Esophagus mucosa (tissue), 1 donor: ENCODE measurements at regions not wholly inside any gene's neighbourhood (a gene's known extent, or its start where the extent isn't known, plus 50 kb on each side); places are given as distances from the start of the nearest gene placed in this dataset.

ENCODE experiments used
- ATAC-seq: fragments of 200-7000 bp; cut with Tn5 transposase; one replicate; pipeline ENCODE4 v1.9.1; 2020
- donor health status: DM: yes; HTN: yes; CAD: no.

- no peak for ATAC-seq
These were observed 58.6 kb downstream of the PHETA1 start for GRCh38 chr12:111310076-111310870.

DNA sequence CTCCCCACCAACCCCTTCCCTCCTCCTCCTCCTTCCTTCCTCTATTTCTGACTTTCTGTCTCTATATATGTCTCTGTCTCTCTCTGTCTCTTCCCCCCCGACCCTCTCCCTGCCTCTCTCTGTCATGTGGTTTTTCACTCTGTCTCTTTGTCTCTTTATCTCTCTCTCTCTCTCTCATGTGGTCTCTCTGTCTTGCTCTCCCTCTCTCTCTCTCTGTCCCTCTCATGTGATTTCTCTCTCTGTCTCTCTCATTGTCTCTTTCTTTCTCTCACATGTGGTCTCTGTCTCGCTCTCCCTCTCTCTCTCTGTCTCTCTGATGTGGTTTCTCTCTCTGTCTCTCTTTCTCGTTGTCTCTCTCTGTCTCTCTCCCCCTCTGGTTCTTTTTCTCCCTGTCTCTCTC is 59.3 kb downstream of the PHETA1 start:
- ATAC-seq, result no peak

DNA sequence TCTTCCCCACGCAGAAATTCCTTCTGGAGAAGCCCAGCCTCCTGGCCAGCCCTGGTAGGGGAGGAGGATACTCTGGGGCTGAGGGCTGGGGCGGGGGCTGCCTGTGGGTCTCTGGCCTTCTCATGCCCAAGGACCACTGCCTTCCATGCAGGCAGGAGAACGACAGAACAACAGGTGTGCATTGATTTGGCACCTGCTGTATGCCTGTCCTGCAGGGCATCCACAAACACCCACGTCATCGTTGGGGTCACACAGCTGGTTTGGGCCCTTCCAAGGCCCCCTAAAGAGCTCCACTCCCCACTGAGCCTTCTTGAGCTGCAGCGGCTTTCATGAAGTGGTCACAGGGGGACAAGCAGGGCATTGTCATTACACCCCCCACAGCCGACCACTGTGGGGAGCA is 60.4 kb downstream of the PHETA1 start:
- no peak for ATAC-seq

GRCh38 chr12:111304642-111305071 is 64.2 kb downstream of the PHETA1 start:
- ATAC-seq, result no peak

GRCh38 chr12:111303531-111303930 is 65.4 kb downstream of the PHETA1 start:
- no peak for ATAC-seq

DNA sequence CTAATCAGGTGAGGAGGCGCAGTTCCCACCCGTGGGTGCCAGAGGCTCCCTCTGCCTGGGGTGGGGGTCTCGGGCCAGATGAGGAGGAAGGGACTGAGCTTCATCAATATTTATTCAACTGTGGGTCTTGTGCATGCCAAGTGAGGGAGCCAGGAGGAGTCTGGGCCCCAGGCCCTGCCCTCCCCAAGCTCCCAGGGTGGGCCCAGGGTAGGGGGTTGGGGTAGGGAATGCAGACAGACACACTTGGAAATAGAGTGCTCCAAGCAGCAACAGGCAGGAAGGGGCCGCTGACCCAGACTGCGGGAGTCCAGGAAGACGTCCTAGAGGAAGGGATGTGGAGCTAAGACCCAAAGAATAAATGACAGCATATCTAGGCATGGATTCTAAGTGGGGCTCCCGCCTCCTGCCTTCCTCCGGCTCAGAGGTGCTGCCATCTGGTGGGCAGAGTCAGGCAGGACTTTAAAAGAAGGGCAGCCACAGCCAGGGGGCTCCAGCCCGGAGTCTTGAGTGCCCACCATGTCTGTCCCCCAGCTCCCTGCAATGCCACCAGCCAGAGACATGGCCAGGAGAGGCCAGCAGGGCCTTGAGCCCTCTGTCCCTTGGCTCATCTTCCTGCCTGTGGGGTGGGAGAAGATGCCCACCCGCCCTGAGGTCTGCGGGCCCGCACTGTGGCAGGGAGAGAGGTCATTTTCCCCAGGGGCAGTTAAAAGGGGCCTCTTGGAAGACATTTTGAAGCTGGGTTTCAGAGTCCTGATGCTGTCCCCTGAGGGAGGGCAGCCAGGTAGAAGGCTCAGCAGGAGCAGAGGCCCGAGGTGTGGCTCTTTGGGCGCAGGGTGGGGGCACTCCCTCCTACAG is 70.1 kb downstream of the PHETA1 start:
- peak; percentile 62 for ATAC-seq

GRCh38 chr12:111297703-111298426 is 71.0 kb downstream of the PHETA1 start:
- ATAC-seq, result no peak

GRCh38 chr12:111296906-111297463 is 71.9 kb downstream of the PHETA1 start:
- ATAC-seq, result no peak

GRCh38 chr12:111295176-111295575 is 73.7 kb downstream of the PHETA1 start:
- no peak for ATAC-seq

- ATAC-seq, result no peak
These were observed 75.5 kb downstream of the PHETA1 start for GRCh38 chr12:111293266-111294009.

- no peak for ATAC-seq
These were observed 77.5 kb downstream of the PHETA1 start for GRCh38 chr12:111291357-111291756.

DNA sequence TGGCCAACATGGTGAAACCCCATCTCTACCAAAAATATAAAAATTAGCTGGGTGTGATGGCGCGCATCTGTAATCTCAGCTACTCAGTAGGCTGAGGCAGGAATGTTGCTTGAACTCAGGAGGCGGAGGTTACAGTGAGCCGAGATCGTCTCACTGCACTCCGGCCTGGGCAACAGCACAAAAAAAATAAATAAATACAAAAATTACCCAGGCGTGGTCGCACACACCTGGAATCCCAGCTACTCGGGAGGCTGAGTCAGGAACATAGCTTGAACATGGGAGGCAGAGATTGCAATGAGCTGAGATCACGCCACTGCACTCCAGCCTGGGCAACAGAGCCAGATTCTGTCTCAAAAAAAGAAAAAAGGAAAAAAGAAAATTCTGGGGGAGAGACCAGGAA is 80.1 kb downstream of the PHETA1 start:
- no peak for ATAC-seq

- no peak for ATAC-seq
These were observed 81.6 kb downstream of the PHETA1 start for GRCh38 chr12:111287125-111287900.

DNA sequence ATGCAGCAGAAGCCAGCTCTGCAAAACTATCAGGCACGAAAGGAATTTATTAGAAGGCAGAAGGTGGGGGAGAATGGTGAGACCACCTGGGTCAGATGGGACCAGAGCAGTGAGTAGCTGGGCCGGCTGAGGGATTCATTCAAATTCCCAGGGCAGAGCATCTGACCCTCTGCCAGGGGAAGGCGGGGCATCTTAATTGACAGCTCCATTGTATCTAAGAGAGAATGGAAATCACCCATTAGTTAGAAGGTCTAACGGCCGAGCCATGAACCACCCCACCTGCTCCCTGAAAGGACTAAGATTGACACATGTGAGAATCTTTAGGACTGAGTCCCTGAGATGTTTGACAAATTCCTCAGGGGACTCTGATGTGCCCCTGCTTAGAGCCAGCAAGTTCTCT is 83.7 kb downstream of the PHETA1 start:
- ATAC-seq, result no peak

- no peak for ATAC-seq
These were observed 84.2 kb downstream of the PHETA1 start for GRCh38 chr12:111284709-111285108.

- no peak for ATAC-seq
These were observed 84.9 kb downstream of the PHETA1 start for GRCh38 chr12:111283966-111284365.

DNA sequence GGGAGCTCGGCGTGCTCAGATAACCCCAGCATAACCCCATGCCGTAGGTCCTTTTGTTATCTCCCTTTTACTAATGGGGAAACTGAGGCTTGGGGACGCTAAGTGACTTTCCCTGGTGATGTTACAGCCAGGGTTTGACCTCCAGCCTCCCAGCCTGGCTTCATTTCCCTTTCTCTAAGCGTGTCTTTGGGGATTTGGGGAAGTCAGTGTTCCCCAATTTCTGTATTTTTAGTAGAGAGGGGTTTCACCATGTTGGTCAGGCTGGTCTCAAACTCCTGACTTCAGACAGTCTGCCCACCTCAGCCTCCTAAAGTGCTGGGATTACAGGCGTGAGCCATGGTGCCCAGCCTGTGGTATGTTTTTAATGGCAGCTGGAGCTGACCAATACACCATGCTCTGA is 85.4 kb downstream of the PHETA1 start:
- no peak for ATAC-seq

GRCh38 chr12:111277570-111277969 is 91.3 kb downstream of the PHETA1 start:
- peak; percentile 41 for ATAC-seq

- no peak for ATAC-seq
These were observed 92.7 kb downstream of the PHETA1 start for GRCh38 chr12:111276146-111276545.

DNA sequence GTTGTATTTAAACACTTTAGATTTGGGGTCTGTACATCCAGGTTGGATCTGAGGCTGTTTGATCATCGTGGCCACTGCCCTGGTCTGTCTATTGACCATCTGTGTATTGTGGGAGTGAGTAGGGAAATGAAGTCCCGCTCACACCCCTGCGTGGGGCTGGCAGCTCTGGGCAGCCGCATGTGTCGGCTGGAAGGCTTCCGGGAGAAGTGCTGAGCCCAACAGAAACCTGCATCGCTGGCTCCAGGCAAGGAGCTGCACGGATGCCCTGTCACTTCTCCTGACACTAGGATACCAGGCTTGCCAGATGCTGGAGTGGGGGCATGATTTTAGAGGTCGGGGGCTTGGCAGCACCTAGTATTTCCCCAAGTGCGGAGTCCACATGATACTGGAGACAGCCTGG is 93.6 kb downstream of the PHETA1 start:
- no peak for ATAC-seq

GRCh38 chr12:111274777-111275176 is 94.1 kb downstream of the PHETA1 start:
- no peak for ATAC-seq
